GM12878 (cell line): ENCODE measurements at regions not wholly inside any gene's neighbourhood (a gene's known extent, or its start where the extent isn't known, plus 50 kb on each side); places are given as distances from the start of the nearest gene placed in this dataset.

Experiments
- ATAC-seq: fragments of 200-7000 bp; cut with Tn5 transposase; 3 replicates; pipeline ENCODE4 v1.9.1; 2020; ENCODE audit warnings: mild to moderate bottlenecking, moderate library complexity
- BruUV-seq: library from RNA; stranded (reverse); fragments of 400-500 nt; replicated peaks from 2 replicates; lab custom pipeline; 2021; lab: Mats Ljungman, UMichigan
- CTCF ChIA-PET: fragments of 300-600 bp; sonication (Branson Sonifier 250); formaldehyde crosslinking; extraction: SDS; loops from one replicate; lab custom pipeline; 2021; ENCODE audit warnings: inconsistent platforms; lab: Yijun Ruan, JAX
- POLR2A ChIA-PET: fragments of 350-600 bp; formaldehyde crosslinking; extraction: SDS; loops from one replicate; lab custom pipeline; 2021; ENCODE audit warnings: inconsistent platforms; lab: Charles Lee
- RAD21 ChIA-PET: fragments of 300-600 bp; sonication (Branson Sonifier 250); formaldehyde crosslinking; loops from one replicate; lab custom pipeline; 2023; ENCODE audit warnings: antibody characterized with exemption; ENCODE audit not compliant: unreplicated experiment; lab: Charles Lee
- SMC1A ChIA-PET: fragments of 300-600 bp; sonication (Branson Sonifier 250); formaldehyde crosslinking; loops from one replicate; lab custom pipeline; 2023; ENCODE audit not compliant: unreplicated experiment, uncharacterized antibody; lab: Charles Lee
- DNase-seq: peaks from one replicate; pipeline ENCODE4 v3.0.0-alpha.2; 2011; ENCODE audit warnings: low read depth, low spot score
- FAIRE-seq: peaks from 3 replicates; lab custom pipeline; 2011; peaks lifted over from hg19 to GRCh38; lab: Jason Lieb, UNC
- H2AFZ ChIP-seq: 2 replicates; pipeline ENCODE4 v1.6.0; 2011; ENCODE audit warnings: low read depth, low read length, control low read depth; ENCODE audit not compliant: control insufficient read depth
- H3K27ac ChIP-seq: 2 replicates; pipeline ENCODE4 v1.5.1; 2011; ENCODE audit warnings: control low read depth; ENCODE audit not compliant: control insufficient read depth, insufficient read depth
- H3K27me3 ChIP-seq, 2 experiments: replicated peaks in 1 of 2; 2 replicates each; pipeline versions ENCODE4 v1.6.0 to v1.6.1; 2011; ENCODE audit warnings: low read length in 1 of 2; ENCODE audit not compliant: control insufficient read depth in 2 of 2, insufficient read depth in 2 of 2
- H3K36me3 ChIP-seq, 2 experiments: 2 replicates each; pipeline ENCODE4 v1.5.1; 2011; ENCODE audit warnings: low read length in 1 of 2; ENCODE audit not compliant: control insufficient read depth in 2 of 2, insufficient read depth in 2 of 2
- H3K4me1 ChIP-seq: 2 replicates; pipeline ENCODE4 v1.6.1; 2011; ENCODE audit warnings: mild to moderate bottlenecking, low read length, moderate library complexity, mixed read lengths; ENCODE audit not compliant: control insufficient read depth, insufficient read depth
- H3K4me2 ChIP-seq: 2 replicates; pipeline ENCODE4 v1.6.0; 2011; ENCODE audit warnings: control low read depth; ENCODE audit not compliant: control insufficient read depth, insufficient read depth
- H3K4me3 ChIP-seq: fragments of 200-600 bp; sonication (generic); 2 replicates; pipeline ENCODE4 v1.5.1; 2016
- H3K79me2 ChIP-seq: 2 replicates; pipeline ENCODE4 v1.6.0; 2011; ENCODE audit warnings: low read length; ENCODE audit not compliant: control insufficient read depth, insufficient read depth
- H3K9ac ChIP-seq: 2 replicates; pipeline ENCODE4 v1.8.0; 2011; ENCODE audit warnings: low read length, control low read depth, mixed read lengths; ENCODE audit not compliant: control insufficient read depth, insufficient read depth
- H3K9me3 ChIP-seq: replicated peaks from 3 replicates; pipeline ENCODE4 v1.5.1; 2011; ENCODE audit warnings: mild to moderate bottlenecking, low read length; ENCODE audit not compliant: control insufficient read depth, insufficient read depth
- H4K20me1 ChIP-seq: 2 replicates; pipeline ENCODE4 v1.6.0; 2011; ENCODE audit not compliant: control insufficient read depth, insufficient read depth
- BHLHE40 ChIP-seq, 2 experiments: fragments of 450-650 bp in 1 of 2; IDR thresholded peaks; 2 replicates each; pipeline ENCODE4 v1.6.1; 2011 to 2017; ENCODE audit warnings: low read depth in 2 of 2, borderline replicate concordance in 1 of 2, improper control_type of control experiment in 1 of 2, low read length in 1 of 2, mild to moderate bottlenecking in 1 of 2
- BMI1 ChIP-seq: fragments of 450-650 bp; IDR thresholded peaks from 2 replicates; pipeline ENCODE4 v1.6.1; 2016; ENCODE audit warnings: mild to moderate bottlenecking, moderate library complexity, borderline replicate concordance
- EED ChIP-seq: sonication (generic); IDR thresholded peaks from 2 replicates; pipeline ENCODE4 v1.6.1; 2016; ENCODE audit warnings: antibody characterized with exemption, low read depth
- FOXM1 ChIP-seq: IDR thresholded peaks from 2 replicates; pipeline ENCODE4 v1.6.1; 2012; ENCODE audit warnings: low read depth, mild to moderate bottlenecking, inconsistent platforms, low read length, moderate library complexity
- MXI1 ChIP-seq: fragments of 150-350 bp; IDR thresholded peaks from 2 replicates; pipeline ENCODE4 v1.6.1; 2011; ENCODE audit warnings: low read depth, mild to moderate bottlenecking, inconsistent platforms, low read length, improper control_type of control experiment
- PAX5 ChIP-seq: IDR thresholded peaks from 2 replicates; pipeline ENCODE4 v1.6.1; 2011; ENCODE audit warnings: low read depth, low read length, borderline replicate concordance
- SIX5 ChIP-seq: IDR thresholded peaks from 2 replicates; pipeline ENCODE4 v1.6.1; 2011; ENCODE audit warnings: mild to moderate bottlenecking, low read depth, low read length, moderate library complexity; ENCODE audit not compliant: severe bottlenecking
- ZNF384 ChIP-seq: IDR thresholded peaks from 2 replicates; pipeline ENCODE4 v1.6.1; 2012; ENCODE audit warnings: low read depth, mild to moderate bottlenecking, low read length, improper control_type of control experiment, borderline replicate concordance
- in situ Hi-C: fragments of 300-500 bp; cut with MboI; formaldehyde crosslinking; loops from 9 replicates; pipeline ENCODE4 v1.14.3; 2018; ENCODE audit warnings: mixed read lengths
- intact Hi-C: fragments of 100-400 bp; cut with micrococcal nuclease; formaldehyde crosslinking; loops from one replicate; pipeline ENCODE4 v1.14.2; 2022; ENCODE audit not compliant: unreplicated experiment
- TF ChIP-seq, protein P1 (sequence below): IDR thresholded peaks from 2 replicates; pipeline ENCODE4 v1.6.1; 2012; ENCODE audit warnings: low read depth, low read length, improper control_type of control experiment

DNA sequence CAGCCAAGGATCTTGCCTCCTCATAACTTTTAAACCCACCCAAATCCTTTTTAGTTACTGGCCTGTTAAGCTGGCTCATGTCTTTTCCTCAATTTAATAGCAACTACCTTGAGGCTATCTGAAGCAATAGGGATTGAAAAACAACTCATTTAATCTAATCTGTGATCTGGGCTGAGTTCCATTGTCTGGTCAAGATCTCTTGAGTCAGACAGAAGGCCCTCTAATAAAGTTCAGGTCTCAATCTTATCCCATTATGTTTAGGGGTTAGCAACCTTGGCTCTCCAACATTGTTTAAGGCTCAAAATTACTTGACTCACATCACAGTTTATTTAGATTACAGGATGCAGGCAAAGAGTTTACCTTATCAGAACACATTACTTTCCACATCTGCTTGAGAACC, 436.1 kb downstream of the ANKRD50 start:
- no peaks in the 10 kb centered on the region for H3K9me3 ChIP-seq
- no peak for TF ChIP-seq SIX5
- TF ChIP-seq MXI1: no peak
- TF ChIP-seq BMI1: no peak
- TF ChIP-seq BHLHE40 (IDR thresholded peaks at IDR 0.05; ENCODE audit: borderline replicate concordance in 1 of 2, low read depth in 2 of 2, low read length in 1 of 2): no peak
- no peak for TF ChIP-seq ZNF384
- no peak for TF ChIP-seq PAX5
- no peak for TF ChIP-seq FOXM1
- TF ChIP-seq, protein P1, sequence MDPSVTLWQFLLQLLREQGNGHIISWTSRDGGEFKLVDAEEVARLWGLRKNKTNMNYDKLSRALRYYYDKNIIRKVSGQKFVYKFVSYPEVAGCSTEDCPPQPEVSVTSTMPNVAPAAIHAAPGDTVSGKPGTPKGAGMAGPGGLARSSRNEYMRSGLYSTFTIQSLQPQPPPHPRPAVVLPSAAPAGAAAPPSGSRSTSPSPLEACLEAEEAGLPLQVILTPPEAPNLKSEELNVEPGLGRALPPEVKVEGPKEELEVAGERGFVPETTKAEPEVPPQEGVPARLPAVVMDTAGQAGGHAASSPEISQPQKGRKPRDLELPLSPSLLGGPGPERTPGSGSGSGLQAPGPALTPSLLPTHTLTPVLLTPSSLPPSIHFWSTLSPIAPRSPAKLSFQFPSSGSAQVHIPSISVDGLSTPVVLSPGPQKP: no peak
- TF ChIP-seq EED: no peak
- no peak overlapping the region for H2AFZ ChIP-seq
- no peaks in the 10 kb centered on the region for H3K27me3 ChIP-seq
- no peaks in the 10 kb centered on the region for H3K4me1 ChIP-seq
- CTCF ChIA-PET: no interaction called here
- no peaks in the 10 kb centered on the region for H3K79me2 ChIP-seq
- H3K27ac ChIP-seq: no peak overlapping the region
- RAD21 ChIA-PET: no interaction called here
- H3K4me3 ChIP-seq: no peak overlapping the region
- POLR2A ChIA-PET: no interaction called here
- H3K4me2 ChIP-seq: no peak overlapping the region
- H3K9ac ChIP-seq: no peak overlapping the region
- no TSS peak for BruUV-seq
- ATAC-seq (no peak), DNase-seq (no peak), FAIRE-seq (no peak)
- H3K36me3 ChIP-seq: no peaks in the 10 kb centered on the region
- H4K20me1 ChIP-seq: no peaks in the 10 kb centered on the region
- SMC1A ChIA-PET: no interaction called here
- in situ Hi-C loops: no loop called here
- intact Hi-C loops: no loop called here
